ENCODE measurements at regions not wholly inside any gene's neighbourhood (a gene's known extent, or its start where the extent isn't known, plus 50 kb on each side); places are given as distances from the start of the nearest gene placed in this dataset.

DNA sequence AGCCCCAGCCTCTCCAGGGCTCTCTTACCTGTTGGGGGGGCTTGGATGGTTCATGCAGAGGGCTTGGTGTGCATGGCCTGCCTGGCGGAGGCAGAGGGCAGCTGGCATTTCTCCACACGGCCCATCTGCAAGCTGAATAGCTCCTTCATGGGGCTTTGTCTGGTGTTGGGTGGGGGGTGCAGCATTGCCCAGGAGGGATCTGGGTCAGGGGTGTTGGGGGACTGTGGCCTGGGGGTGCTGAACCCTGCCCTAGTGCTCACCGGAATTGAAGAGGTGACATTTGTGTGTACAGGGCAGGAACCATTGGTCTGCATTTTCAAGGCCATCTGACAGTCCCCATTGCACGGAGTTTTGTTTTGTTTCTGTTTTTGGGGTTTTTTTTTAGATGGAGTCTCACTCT is 58.8 kb upstream of the HAAO start:
- TF ChIP-seq, protein P1, sequence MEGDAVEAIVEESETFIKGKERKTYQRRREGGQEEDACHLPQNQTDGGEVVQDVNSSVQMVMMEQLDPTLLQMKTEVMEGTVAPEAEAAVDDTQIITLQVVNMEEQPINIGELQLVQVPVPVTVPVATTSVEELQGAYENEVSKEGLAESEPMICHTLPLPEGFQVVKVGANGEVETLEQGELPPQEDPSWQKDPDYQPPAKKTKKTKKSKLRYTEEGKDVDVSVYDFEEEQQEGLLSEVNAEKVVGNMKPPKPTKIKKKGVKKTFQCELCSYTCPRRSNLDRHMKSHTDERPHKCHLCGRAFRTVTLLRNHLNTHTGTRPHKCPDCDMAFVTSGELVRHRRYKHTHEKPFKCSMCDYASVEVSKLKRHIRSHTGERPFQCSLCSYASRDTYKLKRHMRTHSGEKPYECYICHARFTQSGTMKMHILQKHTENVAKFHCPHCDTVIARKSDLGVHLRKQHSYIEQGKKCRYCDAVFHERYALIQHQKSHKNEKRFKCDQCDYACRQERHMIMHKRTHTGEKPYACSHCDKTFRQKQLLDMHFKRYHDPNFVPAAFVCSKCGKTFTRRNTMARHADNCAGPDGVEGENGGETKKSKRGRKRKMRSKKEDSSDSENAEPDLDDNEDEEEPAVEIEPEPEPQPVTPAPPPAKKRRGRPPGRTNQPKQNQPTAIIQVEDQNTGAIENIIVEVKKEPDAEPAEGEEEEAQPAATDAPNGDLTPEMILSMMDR (IDR thresholded peaks at IDR 0.05; ENCODE audit: control extremely low read depth, extremely low read depth), result no peak

DNA sequence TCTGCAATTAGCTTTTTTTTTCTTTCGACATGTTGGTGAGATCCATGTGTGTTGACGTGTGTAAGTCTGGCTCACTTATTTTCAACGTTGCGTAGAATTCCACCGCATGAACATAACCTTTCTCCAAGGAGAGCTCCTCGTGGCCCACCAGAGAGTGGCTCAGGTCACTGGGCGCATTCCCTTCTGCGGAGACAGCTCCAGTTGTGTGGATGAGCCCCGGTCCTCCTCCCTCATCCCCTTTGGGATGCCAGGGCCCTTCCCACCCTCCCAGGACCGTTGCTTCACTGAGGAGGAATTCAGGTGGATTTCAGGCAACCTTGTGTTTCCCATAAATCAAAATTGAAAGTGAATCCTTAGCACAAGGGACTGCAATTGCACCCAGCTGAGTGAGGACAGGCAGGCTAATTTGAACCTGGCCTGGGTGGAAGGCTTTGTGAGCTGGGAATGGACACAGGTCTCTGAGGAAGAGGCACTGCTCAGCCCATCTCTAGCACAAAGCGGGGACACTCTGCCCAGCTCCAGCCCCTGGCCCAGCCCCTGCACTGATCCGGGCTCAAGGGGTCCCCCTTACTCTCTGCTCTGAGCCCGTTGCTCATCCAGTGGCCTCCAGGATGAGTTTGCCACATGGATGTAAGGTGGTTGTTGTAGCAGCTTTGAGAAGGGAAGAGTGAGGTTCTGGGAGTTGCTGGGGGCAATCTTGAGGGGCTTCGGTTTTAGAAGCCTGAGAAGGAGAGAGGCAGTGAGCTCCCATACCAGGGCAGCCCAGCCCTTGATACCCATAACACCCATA is 57.8 kb upstream of the HAAO start:
- no peak for DNase-seq
- TF ChIP-seq, protein P1 (IDR thresholded peaks at IDR 0.05; ENCODE audit: control extremely low read depth, extremely low read depth), result no peak
- WGBS, 2 donors, result 86 to 88% methylated on average over 14 of the region's 14 CpGs
- H3K27me3 ChIP-seq (ENCODE audit: control insufficient read depth in 3 of 3, insufficient read depth in 3 of 3, low read length in 2 of 3), result no peaks in the 10 kb centered on the region
- H3K4me3 ChIP-seq, result no peak overlapping the region
- H3K9me3 ChIP-seq (ENCODE audit: control insufficient read depth in 4 of 4, insufficient read depth in 3 of 4, low read length in 3 of 4), result no peaks in the 10 kb centered on the region
- peaks cover 0 to 40% (median 22%) of the 10 kb centered on the region in 5 donors for H3K4me1 ChIP-seq (ENCODE audit: control insufficient read depth in 5 of 5, insufficient read depth in 5 of 5, low read length in 5 of 5)
- no peaks in the 10 kb centered on the region for H3K36me3 ChIP-seq (ENCODE audit: control insufficient read depth in 4 of 4, insufficient read depth in 4 of 4, low read length in 4 of 4)
- ATAC-seq (ENCODE audit: insufficient read depth, low FRiP score), result no peak
- no peak overlapping the region for H3K27ac ChIP-seq (ENCODE audit: low read depth in 1 of 2, low read length in 1 of 2)
- H3K9ac ChIP-seq (ENCODE audit: insufficient read depth in 1 of 2, low read length in 2 of 2), result no peak overlapping the region

More for the DNA sequence above, 58.8 kb upstream of the HAAO start:
- Histone ChIP-seq H3K36me3 (ENCODE audit: control insufficient read depth in 4 of 4, insufficient read depth in 4 of 4, low read length in 4 of 4) (no peaks in the 10 kb centered on the region), H3K27ac (ENCODE audit: low read depth in 1 of 2, low read length in 1 of 2) (no peak overlapping the region), H3K9me3 (ENCODE audit: control insufficient read depth in 4 of 4, insufficient read depth in 3 of 4, low read length in 3 of 4) (no peaks in the 10 kb centered on the region), H3K9ac (ENCODE audit: insufficient read depth in 1 of 2, low read length in 2 of 2) (no peak overlapping the region), H3K4me1 (ENCODE audit: control insufficient read depth in 5 of 5, insufficient read depth in 5 of 5, low read length in 5 of 5) (peaks cover 0 to 31% (median 13%) of the 10 kb centered on the region in 5 donors), H3K4me3 (no peak overlapping the region), H3K27me3 (ENCODE audit: control insufficient read depth in 3 of 3, insufficient read depth in 3 of 3, low read length in 2 of 3) (no peaks in the 10 kb centered on the region)
- 70 to 72% methylated on average over 4 of the region's 4 CpGs for WGBS, 2 donors
- ATAC-seq (ENCODE audit: insufficient read depth, low FRiP score) (no peak), DNase-seq (no peak)

DNA sequence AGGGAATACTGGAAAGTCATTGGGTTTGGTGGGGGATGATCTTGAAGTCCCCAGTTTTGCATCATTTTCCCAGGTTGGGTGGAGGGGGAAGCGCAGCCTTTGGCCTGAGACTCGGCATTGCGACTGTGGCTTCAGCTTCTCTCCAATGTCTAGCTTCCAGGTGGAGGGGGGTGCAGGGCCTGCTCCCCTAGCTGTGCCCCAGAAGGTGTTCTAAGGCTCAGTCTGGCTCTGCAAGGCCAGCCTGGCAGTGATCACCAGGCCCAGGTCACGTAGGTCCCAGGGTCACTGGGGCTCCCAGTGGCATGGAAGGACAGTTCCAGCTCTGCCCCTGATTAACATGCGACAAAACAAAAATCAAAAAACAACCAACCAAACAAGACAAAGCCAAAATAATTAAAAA is 56.9 kb upstream of the HAAO start:
- ATAC-seq (ENCODE audit: insufficient read depth, low FRiP score) (no peak), DNase-seq (no peak)
- WGBS, 2 donors, result 97 to 98% methylated on average over 5 of the region's 5 CpGs
- Histone ChIP-seq H3K4me3 (no peak overlapping the region), H3K9me3 (ENCODE audit: control insufficient read depth in 4 of 4, insufficient read depth in 3 of 4, low read length in 3 of 4) (no peaks in the 10 kb centered on the region), H3K27me3 (ENCODE audit: control insufficient read depth in 3 of 3, insufficient read depth in 3 of 3, low read length in 2 of 3) (no peaks in the 10 kb centered on the region), H3K36me3 (ENCODE audit: control insufficient read depth in 4 of 4, insufficient read depth in 4 of 4, low read length in 4 of 4) (no peaks in the 10 kb centered on the region), H3K9ac (ENCODE audit: insufficient read depth in 1 of 2, low read length in 2 of 2) (no peak overlapping the region), H3K27ac (ENCODE audit: low read depth in 1 of 2, low read length in 1 of 2) (no peak overlapping the region), H3K4me1 (ENCODE audit: control insufficient read depth in 5 of 5, insufficient read depth in 5 of 5, low read length in 5 of 5) (peaks cover 0 to 43% (median 20%) of the 10 kb centered on the region in 5 donors)
- TF ChIP-seq, protein P1 (IDR thresholded peaks at IDR 0.05; ENCODE audit: control extremely low read depth, extremely low read depth), result no peak
